ENCODE measurements at regions not wholly inside any gene's neighbourhood (a gene's known extent, or its start where the extent isn't known, plus 50 kb on each side); places are given as distances from the start of the nearest gene placed in this dataset.

- H3K36me3 Mint-ChIP-seq (ENCODE audit: low read depth) = no peaks in the 10 kb centered on the region
- H3K4me1 Mint-ChIP-seq (ENCODE audit: low read depth) = no peaks in the 10 kb centered on the region
- ChIA-PET POLR2A (no interaction called here), CTCF (no interaction called here)
- H3K4me3 Mint-ChIP-seq = no peak overlapping the region
- ATAC-seq (no peak), DNase-seq (no peak)
- intact Hi-C loops (cut with micrococcal nuclease) = loop anchor here (5.0 kb wide), 1 partner anchor 35 kb away; no protein-coding TSS in a partner anchor
- no peak for TF ChIP-seq CTCF (IDR thresholded peaks at IDR 0.05)
- no peaks in the 10 kb centered on the region for H3K27me3 Mint-ChIP-seq
- H3K27ac Mint-ChIP-seq = no peak overlapping the region
- no peaks in the 10 kb centered on the region for H3K9me3 Mint-ChIP-seq
Measured at GRCh38 chr5:101976933-101977332, 319.2 kb downstream of the SLCO4C1 start.

GRCh38 chr5:101969742-101970141 is 326.3 kb downstream of the SLCO4C1 start:
- no peak for TF ChIP-seq CTCF (IDR thresholded peaks at IDR 0.05)
- ATAC-seq = no peak
- ChIA-PET CTCF (interaction anchor here (0.9 kb wide), 1 partner anchor 8 kb away, joined by 3 read pairs; no protein-coding TSS in a partner anchor), POLR2A (no interaction called here)
- H3K27ac Mint-ChIP-seq = no peak overlapping the region
- no peak overlapping the region for H3K4me3 Mint-ChIP-seq
- DNase-seq = no peak
- H3K27me3 Mint-ChIP-seq = no peaks in the 10 kb centered on the region
- no peaks in the 10 kb centered on the region for H3K4me1 Mint-ChIP-seq (ENCODE audit: low read depth)
- intact Hi-C loops (cut with micrococcal nuclease) = no loop called here
- H3K9me3 Mint-ChIP-seq = no peaks in the 10 kb centered on the region
- no peaks in the 10 kb centered on the region for H3K36me3 Mint-ChIP-seq (ENCODE audit: low read depth)

GRCh38 chr5:101966476-101966875 is 329.6 kb downstream of the SLCO4C1 start:
- no peak for TF ChIP-seq CTCF (IDR thresholded peaks at IDR 0.05)
- Mint-ChIP-seq H3K4me1 (ENCODE audit: low read depth) (no peaks in the 10 kb centered on the region), H3K27me3 (no peaks in the 10 kb centered on the region), H3K9me3 (no peaks in the 10 kb centered on the region), H3K4me3 (no peak overlapping the region), H3K27ac (no peak overlapping the region), H3K36me3 (ENCODE audit: low read depth) (no peaks in the 10 kb centered on the region)
- POLR2A ChIA-PET = no interaction called here
- DNase-seq = no peak
- CTCF ChIA-PET = no interaction called here
- intact Hi-C loops (cut with micrococcal nuclease) = no loop called here
- ATAC-seq = no peak

GRCh38 chr5:101955891-101956290 is 340.2 kb downstream of the SLCO4C1 start:
- intact Hi-C loops (cut with micrococcal nuclease) = no loop called here
- DNase-seq = no peak
- Mint-ChIP-seq H3K4me1 (ENCODE audit: low read depth) (no peaks in the 10 kb centered on the region), H3K36me3 (ENCODE audit: low read depth) (no peaks in the 10 kb centered on the region), H3K4me3 (no peak overlapping the region), H3K27me3 (no peaks in the 10 kb centered on the region), H3K9me3 (no peaks in the 10 kb centered on the region), H3K27ac (no peak overlapping the region)
- no peak for TF ChIP-seq CTCF (IDR thresholded peaks at IDR 0.05)
- no peak for ATAC-seq
- POLR2A ChIA-PET = interaction anchor here (0.7 kb wide), 1 partner anchor 12 kb away, joined by 3 read pairs; no protein-coding TSS in a partner anchor
- CTCF ChIA-PET = no interaction called here

- CTCF ChIA-PET = no interaction called here
Measured at GRCh38 chr5:101950019-101950418, 346.1 kb downstream of the SLCO4C1 start.

More at GRCh38 chr5:101950019-101950418, 346.1 kb downstream of the SLCO4C1 start:
- DNase-seq (no peak), ATAC-seq (no peak)
- Mint-ChIP-seq H3K27ac (no peak overlapping the region), H3K9me3 (no peaks in the 10 kb centered on the region), H3K36me3 (ENCODE audit: low read depth) (no peaks in the 10 kb centered on the region), H3K4me1 (ENCODE audit: low read depth) (no peaks in the 10 kb centered on the region), H3K27me3 (no peaks in the 10 kb centered on the region), H3K4me3 (no peak overlapping the region)
- intact Hi-C loops (cut with micrococcal nuclease) = no loop called here
- TF ChIP-seq CTCF (IDR thresholded peaks at IDR 0.05) = no peak
- POLR2A ChIA-PET = no interaction called here
